ENCODE measurements at regions not wholly inside any gene's neighbourhood (a gene's known extent, or its start where the extent isn't known, plus 50 kb on each side); places are given as distances from the start of the nearest gene placed in this dataset.

DNA sequence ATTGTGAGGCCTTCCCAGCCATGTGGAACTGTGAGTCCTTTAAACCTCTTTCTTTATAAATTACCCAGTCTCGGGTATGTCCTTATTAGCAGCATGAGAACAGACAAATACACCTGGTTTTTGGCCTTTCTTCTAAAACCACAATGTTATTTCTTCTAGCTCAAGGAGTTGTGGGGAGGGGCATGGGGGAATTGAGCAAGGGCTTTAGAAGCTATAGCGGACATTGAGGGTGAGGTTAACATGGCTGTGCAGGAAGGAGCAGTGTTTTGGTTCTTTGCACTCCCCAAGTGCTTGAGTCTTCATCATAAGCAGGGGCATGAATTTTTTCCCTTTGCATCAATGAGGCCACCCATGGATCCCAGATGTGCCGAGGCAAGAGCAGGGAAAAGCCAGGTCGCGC lies 86.8 kb downstream of the SPRING1 start:
- no peaks in the 10 kb centered on the region for H3K9me3 ChIP-seq (ENCODE audit: control insufficient read depth in 4 of 4, insufficient read depth in 3 of 4, low read length in 3 of 4)
- no peak for DNase-seq
- no peak overlapping the region for H3K9ac ChIP-seq (ENCODE audit: insufficient read depth in 1 of 2, low read length in 2 of 2)
- peaks cover 0 to 7% (median 0%) of the 10 kb centered on the region in 5 donors for H3K4me1 ChIP-seq (ENCODE audit: control insufficient read depth in 5 of 5, insufficient read depth in 5 of 5, low read length in 5 of 5)
- WGBS, 2 donors, result 77 to 80% methylated on average over 5 of the region's 5 CpGs
- peaks cover 0 to 8% (median 0%) of the 10 kb centered on the region in 3 donors for H3K27me3 ChIP-seq (ENCODE audit: control insufficient read depth in 3 of 3, insufficient read depth in 3 of 3, low read length in 2 of 3)
- no peak overlapping the region for H3K4me3 ChIP-seq
- H3K27ac ChIP-seq (ENCODE audit: low read depth in 1 of 2, low read length in 1 of 2), result no peak overlapping the region
- no peak for ATAC-seq (ENCODE audit: insufficient read depth, low FRiP score)
- no peaks in the 10 kb centered on the region for H3K36me3 ChIP-seq (ENCODE audit: control insufficient read depth in 4 of 4, insufficient read depth in 4 of 4, low read length in 4 of 4)
- TF ChIP-seq, protein P1, sequence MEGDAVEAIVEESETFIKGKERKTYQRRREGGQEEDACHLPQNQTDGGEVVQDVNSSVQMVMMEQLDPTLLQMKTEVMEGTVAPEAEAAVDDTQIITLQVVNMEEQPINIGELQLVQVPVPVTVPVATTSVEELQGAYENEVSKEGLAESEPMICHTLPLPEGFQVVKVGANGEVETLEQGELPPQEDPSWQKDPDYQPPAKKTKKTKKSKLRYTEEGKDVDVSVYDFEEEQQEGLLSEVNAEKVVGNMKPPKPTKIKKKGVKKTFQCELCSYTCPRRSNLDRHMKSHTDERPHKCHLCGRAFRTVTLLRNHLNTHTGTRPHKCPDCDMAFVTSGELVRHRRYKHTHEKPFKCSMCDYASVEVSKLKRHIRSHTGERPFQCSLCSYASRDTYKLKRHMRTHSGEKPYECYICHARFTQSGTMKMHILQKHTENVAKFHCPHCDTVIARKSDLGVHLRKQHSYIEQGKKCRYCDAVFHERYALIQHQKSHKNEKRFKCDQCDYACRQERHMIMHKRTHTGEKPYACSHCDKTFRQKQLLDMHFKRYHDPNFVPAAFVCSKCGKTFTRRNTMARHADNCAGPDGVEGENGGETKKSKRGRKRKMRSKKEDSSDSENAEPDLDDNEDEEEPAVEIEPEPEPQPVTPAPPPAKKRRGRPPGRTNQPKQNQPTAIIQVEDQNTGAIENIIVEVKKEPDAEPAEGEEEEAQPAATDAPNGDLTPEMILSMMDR (IDR thresholded peaks at IDR 0.05; ENCODE audit: control extremely low read depth, extremely low read depth), result no peak

DNA sequence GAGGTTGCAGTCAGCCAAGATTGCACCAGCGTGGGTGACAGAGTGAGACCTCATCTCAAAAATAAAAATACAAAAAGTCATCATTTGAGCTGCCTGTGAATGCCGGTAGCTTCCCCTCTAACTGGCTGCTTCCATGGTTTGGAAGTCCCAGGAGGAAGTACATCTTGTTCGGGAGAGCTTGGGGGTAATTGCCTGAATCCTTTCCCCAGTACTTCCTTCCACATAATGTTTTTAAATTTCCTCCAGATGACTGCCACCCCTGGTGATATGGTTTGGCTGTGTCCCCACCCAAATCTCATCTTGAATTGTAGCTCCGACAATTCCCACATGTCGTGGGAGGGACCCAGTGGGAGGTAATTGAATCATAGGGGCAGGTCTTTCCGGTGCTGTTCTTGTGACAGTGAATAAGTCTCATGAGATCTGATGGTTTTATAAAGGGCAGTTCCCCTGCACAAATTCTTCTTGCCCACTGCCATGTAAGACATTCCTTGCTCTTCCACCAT lies 87.2 kb downstream of the SPRING1 start:
- H3K9ac ChIP-seq (ENCODE audit: insufficient read depth in 1 of 2, low read length in 2 of 2), result no peak overlapping the region
- ATAC-seq (ENCODE audit: insufficient read depth, low FRiP score), result no peak
- no peak for DNase-seq
- H3K4me1 ChIP-seq (ENCODE audit: control insufficient read depth in 5 of 5, insufficient read depth in 5 of 5, low read length in 5 of 5), result peaks cover 0 to 7% (median 0%) of the 10 kb centered on the region in 5 donors
- no peak overlapping the region for H3K4me3 ChIP-seq
- H3K9me3 ChIP-seq (ENCODE audit: control insufficient read depth in 4 of 4, insufficient read depth in 3 of 4, low read length in 3 of 4), result no peaks in the 10 kb centered on the region
- H3K27ac ChIP-seq (ENCODE audit: low read depth in 1 of 2, low read length in 1 of 2), result no peak overlapping the region
- peaks cover 0 to 9% (median 0%) of the 10 kb centered on the region in 3 donors for H3K27me3 ChIP-seq (ENCODE audit: control insufficient read depth in 3 of 3, insufficient read depth in 3 of 3, low read length in 2 of 3)
- 78 to 91% methylated on average over 6 of the region's 6 CpGs for WGBS, 2 donors
- TF ChIP-seq, protein P1 (IDR thresholded peaks at IDR 0.05; ENCODE audit: control extremely low read depth, extremely low read depth), result no peak
- H3K36me3 ChIP-seq (ENCODE audit: control insufficient read depth in 4 of 4, insufficient read depth in 4 of 4, low read length in 4 of 4), result no peaks in the 10 kb centered on the region

DNA sequence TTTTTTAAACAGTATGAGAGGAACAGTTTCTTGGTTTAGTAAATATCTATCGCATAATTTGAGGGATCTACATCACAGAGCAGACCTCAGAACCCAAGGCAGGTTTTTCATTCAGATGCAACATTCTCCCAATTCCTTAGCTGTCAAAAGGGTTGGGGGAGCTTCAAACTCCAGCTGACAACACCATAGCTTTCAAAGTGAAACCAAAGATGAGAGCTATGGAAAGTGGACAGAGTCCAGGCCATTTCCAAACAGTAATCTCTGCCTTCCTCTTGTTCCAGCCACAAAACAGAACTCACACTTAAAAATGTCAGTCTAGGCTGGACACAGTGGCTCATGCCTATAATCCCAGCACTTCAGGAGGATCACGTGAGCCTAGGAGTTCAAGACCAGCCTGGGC lies 87.8 kb downstream of the SPRING1 start:
- peaks cover 0 to 7% (median 0%) of the 10 kb centered on the region in 5 donors for H3K4me1 ChIP-seq (ENCODE audit: control insufficient read depth in 5 of 5, insufficient read depth in 5 of 5, low read length in 5 of 5)
- no peak overlapping the region for H3K4me3 ChIP-seq
- ATAC-seq (ENCODE audit: insufficient read depth, low FRiP score) (no peak), DNase-seq (peak in 1 of 3 donors; percentile 46)
- peaks cover 0 to 9% (median 0%) of the 10 kb centered on the region in 3 donors for H3K27me3 ChIP-seq (ENCODE audit: control insufficient read depth in 3 of 3, insufficient read depth in 3 of 3, low read length in 2 of 3)
- TF ChIP-seq, protein P1 (IDR thresholded peaks at IDR 0.05; ENCODE audit: control extremely low read depth, extremely low read depth), result no peak
- H3K9ac ChIP-seq (ENCODE audit: insufficient read depth in 1 of 2, low read length in 2 of 2), result no peak overlapping the region
- H3K9me3 ChIP-seq (ENCODE audit: control insufficient read depth in 4 of 4, insufficient read depth in 3 of 4, low read length in 3 of 4), result peaks cover 0 to under 1% (median 0%) of the 10 kb centered on the region in 4 donors
- WGBS, 2 donors, result 88 to 97% methylated on average over 2 of the region's 2 CpGs
- H3K27ac ChIP-seq (ENCODE audit: low read depth in 1 of 2, low read length in 1 of 2), result no peak overlapping the region
- H3K36me3 ChIP-seq (ENCODE audit: control insufficient read depth in 4 of 4, insufficient read depth in 4 of 4, low read length in 4 of 4), result no peaks in the 10 kb centered on the region

DNA sequence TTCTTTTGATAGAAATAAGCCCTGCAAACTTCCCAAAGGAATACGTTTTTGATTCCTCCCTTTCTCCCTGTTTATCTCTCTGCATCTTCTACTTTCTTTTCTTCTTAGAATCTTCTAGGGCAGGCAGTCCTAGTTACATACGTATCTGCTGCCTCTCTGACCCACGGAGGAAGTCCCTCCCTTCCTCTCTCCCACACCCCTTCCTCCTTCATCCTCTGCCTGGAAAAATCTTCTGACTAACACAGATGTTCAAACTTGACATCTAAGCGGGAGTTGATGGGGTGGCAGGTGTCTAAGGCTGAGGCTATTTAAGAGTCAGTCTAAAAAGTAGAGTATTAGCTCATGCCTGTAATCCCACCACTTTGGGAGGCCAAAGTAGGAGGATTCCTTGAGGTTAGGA lies 88.6 kb downstream of the MAP1LC3B2 start:
- WGBS, 2 donors, result 22 to 38% methylated on average over 4 of the region's 4 CpGs
- TF ChIP-seq, protein P1 (IDR thresholded peaks at IDR 0.05; ENCODE audit: control extremely low read depth, extremely low read depth), result no peak

More for the DNA sequence above, 88.6 kb downstream of the MAP1LC3B2 start:
- ATAC-seq (ENCODE audit: insufficient read depth, low FRiP score) (no peak), DNase-seq (no peak)
- peaks cover 0 to 9% (median 0%) of the 10 kb centered on the region in 3 donors for H3K27me3 ChIP-seq (ENCODE audit: control insufficient read depth in 3 of 3, insufficient read depth in 3 of 3, low read length in 2 of 3)
- H3K4me3 ChIP-seq, result no peak overlapping the region
- no peak overlapping the region for H3K27ac ChIP-seq (ENCODE audit: low read depth in 1 of 2, low read length in 1 of 2)
- H3K36me3 ChIP-seq (ENCODE audit: control insufficient read depth in 4 of 4, insufficient read depth in 4 of 4, low read length in 4 of 4), result no peaks in the 10 kb centered on the region
- H3K9ac ChIP-seq (ENCODE audit: insufficient read depth in 1 of 2, low read length in 2 of 2), result no peak overlapping the region
- H3K9me3 ChIP-seq (ENCODE audit: control insufficient read depth in 4 of 4, insufficient read depth in 3 of 4, low read length in 3 of 4), result peaks cover 0 to 2% (median 0%) of the 10 kb centered on the region in 4 donors
- H3K4me1 ChIP-seq (ENCODE audit: control insufficient read depth in 5 of 5, insufficient read depth in 5 of 5, low read length in 5 of 5), result peaks cover 0 to 7% (median 0%) of the 10 kb centered on the region in 5 donors

Measured in lung (tissue), 11 donors.